GM23338 (cell line): ENCODE measurements at regions not wholly inside any gene's neighbourhood (a gene's known extent, or its start where the extent isn't known, plus 50 kb on each side); places are given as distances from the start of the nearest gene placed in this dataset.

Experiments used
- ATAC-seq: fragments of 200-7000 bp; cut with Tn5 transposase; 3 replicates; pipeline ENCODE4 v1.9.1; 2020
- DNase-seq: peaks from one replicate; pipeline ENCODE4 v3.0.0-alpha.2; 2015; ENCODE audit warnings: low spot score
- H2AFZ ChIP-seq: fragments of 200-600 bp; sonication (generic); 2 replicates; pipeline ENCODE4 v1.8.0; 2016; ENCODE audit warnings: antibody characterized with exemption, mild to moderate bottlenecking, moderate library complexity
- H3F3A ChIP-seq: fragments of 200-600 bp; sonication (generic); replicated peaks from 2 replicates; pipeline ENCODE4 v1.8.0; 2017; ENCODE audit warnings: antibody characterized with exemption, mixed run types, low read depth
- H3K27ac ChIP-seq: fragments of 200-600 bp; sonication (generic); 2 replicates; pipeline ENCODE4 v1.6.1; 2016; ENCODE audit warnings: low read depth
- H3K27me3 ChIP-seq: fragments of 200-600 bp; sonication (generic); 2 replicates; pipeline ENCODE4 v1.8.0; 2016; ENCODE audit warnings: mild to moderate bottlenecking, mixed run types, moderate library complexity; ENCODE audit not compliant: insufficient read depth
- H3K36me3 ChIP-seq: fragments of 200-600 bp; sonication (generic); 2 replicates; pipeline ENCODE4 v1.8.0; 2016; ENCODE audit warnings: mild to moderate bottlenecking; ENCODE audit not compliant: insufficient read depth
- H3K4me1 ChIP-seq: fragments of 200-600 bp; sonication (generic); 2 replicates; pipeline ENCODE4 v1.8.0; 2016; ENCODE audit warnings: mild to moderate bottlenecking, moderate library complexity; ENCODE audit not compliant: insufficient read depth
- H3K4me2 ChIP-seq: fragments of 200-600 bp; sonication (generic); 2 replicates; pipeline ENCODE4 v1.7.1; 2017; ENCODE audit warnings: mixed run types
- H3K4me3 ChIP-seq: fragments of 200-600 bp; sonication (generic); 2 replicates; pipeline ENCODE4 v1.6.1; 2016; ENCODE audit warnings: mixed run types
- H3K79me2 ChIP-seq: fragments of 200-600 bp; sonication (generic); replicated peaks from 2 replicates; pipeline ENCODE4 v1.8.0; 2017; ENCODE audit warnings: mild to moderate bottlenecking; ENCODE audit not compliant: insufficient read depth
- H3K9me2 ChIP-seq: fragments of 200-600 bp; sonication (generic); 2 replicates; pipeline ENCODE4 v1.8.0; 2017; ENCODE audit not compliant: insufficient read depth
- H4K20me1 ChIP-seq: fragments of 200-600 bp; sonication (generic); replicated peaks from 2 replicates; pipeline ENCODE4 v1.8.0; 2017; ENCODE audit warnings: mild to moderate bottlenecking; ENCODE audit not compliant: insufficient read depth
- H3K27ac Mint-ChIP-seq: 2 replicates; pipeline ENCODE4 v1.8.0; 2020; ENCODE audit warnings: inconsistent platforms, mild to moderate bottlenecking, moderate library complexity, mixed read lengths
- H3K27me3 Mint-ChIP-seq: 3 replicates; pipeline ENCODE4 v1.8.0; 2022; ENCODE audit warnings: low read depth, mild to moderate bottlenecking, moderate library complexity, mixed read lengths, inconsistent platforms; ENCODE audit not compliant: insufficient read depth, poor library complexity
- H3K36me3 Mint-ChIP-seq: 3 replicates; pipeline ENCODE4 v1.8.0; 2021; ENCODE audit warnings: low read depth, mild to moderate bottlenecking, inconsistent platforms, moderate library complexity, mixed read lengths
- H3K4me1 Mint-ChIP-seq: 3 replicates; pipeline ENCODE4 v1.8.0; 2020; ENCODE audit warnings: mild to moderate bottlenecking, inconsistent platforms, mixed read lengths
- H3K4me3 Mint-ChIP-seq: 3 replicates; pipeline ENCODE4 v1.8.0; 2021; ENCODE audit warnings: moderate library complexity, mild to moderate bottlenecking, inconsistent platforms, mixed read lengths
- H3K9me3 Mint-ChIP-seq: 3 replicates; pipeline ENCODE4 v1.8.0; 2020; ENCODE audit warnings: moderate library complexity, mild to moderate bottlenecking, inconsistent platforms, mixed read lengths
- CREB1 ChIP-seq: fragments of 250-450 bp; sonication (Bioruptor Pico); IDR thresholded peaks from 2 replicates; pipeline ENCODE4 v1.5.0; 2020; ENCODE audit warnings: low read depth, mild to moderate bottlenecking, moderate library complexity
- EZH2phosphoT487 ChIP-seq: fragments of 200-600 bp; sonication (generic); IDR thresholded peaks from one replicate; pipeline ENCODE4 v1.8.1; 2018; ENCODE audit warnings: antibody characterized with exemption; ENCODE audit not compliant: unreplicated experiment
- JUNB ChIP-seq: IDR thresholded peaks from one replicate; pipeline ENCODE4 v1.6.1; 2016; ENCODE audit warnings: antibody characterized with exemption; ENCODE audit not compliant: unreplicated experiment
- NANOG ChIP-seq: IDR thresholded peaks from 2 replicates; pipeline ENCODE4 v1.6.1; 2016; ENCODE audit warnings: antibody characterized with exemption, borderline replicate concordance
- POLR2AphosphoS5 ChIP-seq: IDR thresholded peaks from 2 replicates; pipeline ENCODE4 v1.6.1; 2016; ENCODE audit warnings: antibody characterized with exemption, low read depth
- STAT1 ChIP-seq: IDR thresholded peaks from one replicate; pipeline ENCODE4 v1.6.1; 2016; ENCODE audit warnings: antibody characterized with exemption; ENCODE audit not compliant: unreplicated experiment
- ZNF114 ChIP-seq: fragments of 250-450 bp; sonication (Bioruptor Pico); IDR thresholded peaks from 2 replicates; pipeline ENCODE4 v1.5.0; 2020; ENCODE audit warnings: mild to moderate bottlenecking, moderate library complexity
- ZNF331 ChIP-seq: fragments of 250-450 bp; sonication (Bioruptor Pico); IDR thresholded peaks from 2 replicates; pipeline ENCODE4 v1.5.0; 2020; ENCODE audit warnings: low read depth, mild to moderate bottlenecking, moderate library complexity
- ZNF462 ChIP-seq: fragments of 250-450 bp; sonication (Bioruptor Pico); IDR thresholded peaks from 2 replicates; pipeline ENCODE4 v1.5.0; 2020; ENCODE audit warnings: mild to moderate bottlenecking, moderate library complexity

DNA sequence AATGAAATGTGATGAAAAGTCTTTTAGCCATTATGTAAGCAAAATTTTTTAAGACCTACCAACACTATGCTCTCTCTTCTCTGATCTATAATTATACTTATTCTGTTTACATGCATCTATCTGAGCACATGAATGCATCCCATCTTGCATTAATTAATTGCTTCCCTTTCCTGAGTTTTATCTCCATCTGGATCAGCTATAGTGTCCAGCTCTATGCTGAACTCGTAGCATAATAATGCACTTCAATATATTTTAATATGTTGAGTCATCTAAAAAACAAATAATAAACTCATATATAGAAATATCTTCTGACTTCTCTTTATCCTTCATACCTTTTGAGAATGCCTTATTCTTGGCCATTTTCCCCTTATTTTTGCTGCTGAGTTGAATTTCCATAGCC lies 1097.8 kb downstream of the TTLL7 start:
- H3K27ac ChIP-seq: no peak overlapping the region
- Mint-ChIP-seq H3K36me3 (no peaks in the 10 kb centered on the region), H3K4me1 (no peaks in the 10 kb centered on the region), H3K9me3 (no peaks in the 10 kb centered on the region), H3K27ac (no peak overlapping the region), H3K4me3 (no peak overlapping the region), H3K27me3 (peaks cover 2% of the 10 kb centered on the region)
- no peaks in the 10 kb centered on the region for H3K27me3 ChIP-seq
- no peaks in the 10 kb centered on the region for H3K4me1 ChIP-seq
- no peak overlapping the region; the same call in 1 of the 2 replicates for H2AFZ ChIP-seq
- TF ChIP-seq POLR2AphosphoS5 (no peak), ZNF114 (CRISPR knock-in tag) (no peak), CREB1 (CRISPR knock-in tag) (no peak), ZNF331 (no peak), NANOG (no peak), EZH2phosphoT487 (no peak), ZNF462 (CRISPR knock-in tag) (no peak), JUNB (no peak), STAT1 (no peak)
- H3F3A ChIP-seq: no peaks in the 10 kb centered on the region
- DNase-seq: no peak
- no peaks in the 10 kb centered on the region for H3K79me2 ChIP-seq
- no peaks in the 10 kb centered on the region for H4K20me1 ChIP-seq
- no peaks in the 10 kb centered on the region for H3K36me3 ChIP-seq
- H3K9me2 ChIP-seq: peaks cover 9% of the 10 kb centered on the region; the same call in 1 of the 2 replicates
- no peak overlapping the region for H3K4me2 ChIP-seq
- no peak for ATAC-seq
- H3K4me3 ChIP-seq: no peak overlapping the region
